ENCODE measurements at regions not wholly inside any gene's neighbourhood (a gene's known extent, or its start where the extent isn't known, plus 50 kb on each side); places are given as distances from the start of the nearest gene placed in this dataset.
"Not testable (repeated sequence)": the region's sequence is repeated elsewhere in the genome, so short reads cannot be mapped to it uniquely, and the experiment has no call there.

- Histone ChIP-seq H3K27me3 (no peaks in the 10 kb centered on the region), H3K4me1 (no peaks in the 10 kb centered on the region), H3K36me3 (replicated peaks in 1 of 2; ENCODE audit: insufficient read depth in 1 of 2, low read depth in 2 of 2) (no peaks in the 10 kb centered on the region), H3K27ac (no peak overlapping the region), H3K4me3 (no peak overlapping the region), H3K9me3 (no peaks in the 10 kb centered on the region)
- TF ChIP-seq POLR2A (IDR thresholded peaks at IDR 0.05): no peak
- TF ChIP-seq CTCF (IDR thresholded peaks at IDR 0.05): no peak
- 59 to 60% methylated on average over 1 of the region's 1 CpG for WGBS, 2 donors
- ATAC-seq (no peak), DNase-seq (no peak)
- intact Hi-C loops (cut with DNase I): no loop called here
These were observed 221.0 kb upstream of the SLC16A7 start for GRCh38 chr12:59374783-59375182.

- intact Hi-C loops (cut with DNase I): no loop called here
- DNase-seq (peak in 2 of 4 donors; percentile 3 to 29), ATAC-seq (no peak)
- Histone ChIP-seq H3K4me3 (no peak overlapping the region), H3K4me1 (peaks cover 8% of the 10 kb centered on the region), H3K36me3 (replicated peaks in 1 of 2; ENCODE audit: insufficient read depth in 1 of 2, low read depth in 2 of 2) (no peaks in the 10 kb centered on the region), H3K27ac (no peak overlapping the region), H3K27me3 (no peaks in the 10 kb centered on the region), H3K9me3 (no peaks in the 10 kb centered on the region)
- TF ChIP-seq CTCF (IDR thresholded peaks at IDR 0.05) (peak in 4 of 7 experiments; percentile 13 to 34 (median 25)), POLR2A (IDR thresholded peaks at IDR 0.05) (no peak)
- WGBS, 2 donors: 21 to 32% methylated on average over 3 of the region's 3 CpGs
These were observed 222.9 kb upstream of the SLC16A7 start for GRCh38 chr12:59372956-59373355.

GRCh38 chr12:59370933-59371332 lies 224.9 kb upstream of the SLC16A7 start:
- H3K36me3 ChIP-seq (replicated peaks in 1 of 2; ENCODE audit: insufficient read depth in 1 of 2, low read depth in 2 of 2): no peaks in the 10 kb centered on the region
- no peak overlapping the region for H3K4me3 ChIP-seq
- ATAC-seq (no peak), DNase-seq (no peak)
- H3K4me1 ChIP-seq: peaks cover 11% of the 10 kb centered on the region
- 79 to 80% methylated on average over 3 of the region's 3 CpGs for WGBS, 2 donors
- H3K27ac ChIP-seq: no peak overlapping the region
- intact Hi-C loops (cut with DNase I): no loop called here
- no peak for TF ChIP-seq POLR2A (IDR thresholded peaks at IDR 0.05)
- no peak for TF ChIP-seq CTCF (IDR thresholded peaks at IDR 0.05)
- H3K27me3 ChIP-seq: no peaks in the 10 kb centered on the region
- no peaks in the 10 kb centered on the region for H3K9me3 ChIP-seq

- Histone ChIP-seq H3K4me1 (peaks cover 11% of the 10 kb centered on the region), H3K9me3 (no peaks in the 10 kb centered on the region), H3K4me3 (no peak overlapping the region), H3K27me3 (no peaks in the 10 kb centered on the region), H3K27ac (no peak overlapping the region), H3K36me3 (replicated peaks in 1 of 2; ENCODE audit: insufficient read depth in 1 of 2, low read depth in 2 of 2) (no peaks in the 10 kb centered on the region)
- ATAC-seq (no peak), DNase-seq (no peak)
- intact Hi-C loops (cut with DNase I): no loop called here
- TF ChIP-seq POLR2A (IDR thresholded peaks at IDR 0.05): no peak
- 89 to 90% methylated on average over 2 of the region's 2 CpGs for WGBS, 2 donors
These were observed 230.7 kb upstream of the SLC16A7 start for GRCh38 chr12:59365133-59365532.

- no peaks in the 10 kb centered on the region for H3K9me3 ChIP-seq
- 20 to 32% methylated on average over 1 of the region's 1 CpG for WGBS, 2 donors
These were observed 238.0 kb upstream of the SLC16A7 start for GRCh38 chr12:59357811-59358210.

GRCh38 chr12:59346248-59346647 lies 249.6 kb upstream of the SLC16A7 start:
- not testable (repeated sequence) for ATAC-seq

More at GRCh38 chr12:59357811-59358210, 238.0 kb upstream of the SLC16A7 start:
- Histone ChIP-seq H3K27ac (no peak overlapping the region), H3K4me3 (no peak overlapping the region), H3K4me1 (no peaks in the 10 kb centered on the region), H3K27me3 (no peaks in the 10 kb centered on the region), H3K36me3 (replicated peaks in 1 of 2; ENCODE audit: insufficient read depth in 1 of 2, low read depth in 2 of 2) (no peaks in the 10 kb centered on the region)
- no peak for TF ChIP-seq CTCF (IDR thresholded peaks at IDR 0.05)
- TF ChIP-seq POLR2A (IDR thresholded peaks at IDR 0.05): no peak
- DNase-seq: no peak
- intact Hi-C loops (cut with DNase I): no loop called here
- no peak for ATAC-seq

More at GRCh38 chr12:59346248-59346647, 249.6 kb upstream of the SLC16A7 start:
- H3K36me3 ChIP-seq (replicated peaks in 1 of 2; ENCODE audit: insufficient read depth in 1 of 2, low read depth in 2 of 2); H3K27me3 ChIP-seq; H3K4me1 ChIP-seq; intact Hi-C loops (cut with DNase I); DNase-seq; H3K4me3 ChIP-seq; H3K9me3 ChIP-seq; H3K27ac ChIP-seq: not testable (repeated sequence)
- WGBS, 2 donors: 57 to 64% methylated on average over 5 of the region's 5 CpGs
